H1 (cell line): ENCODE measurements at regions not wholly inside any gene's neighbourhood (a gene's known extent, or its start where the extent isn't known, plus 50 kb on each side); places are given as distances from the start of the nearest gene placed in this dataset.

Experiments used
- CTCF ChIA-PET: fragments of 300-600 bp; sonication (Branson Sonifier 250); formaldehyde crosslinking; loops from one replicate; lab custom pipeline; 2021; ENCODE audit not compliant: partially characterized antibody; lab: Charles Lee
- POLR2A ChIA-PET: fragments of 300-600 bp; sonication (Branson Sonifier 250); formaldehyde crosslinking; loops from one replicate; lab custom pipeline; 2021; ENCODE audit warnings: inconsistent platforms; ENCODE audit not compliant: partially characterized antibody; lab: Charles Lee
- DNase-seq, 2 experiments: peaks; one replicate each; pipeline versions ENCODE4 v3.0.0 to v3.0.0-alpha.2; 2010 to 2022; ENCODE audit warnings: low spot score in 2 of 2, low read depth in 1 of 2, mixed read lengths in 1 of 2
- FAIRE-seq: peaks from 2 replicates; lab custom pipeline; 2011; peaks lifted over from hg19 to GRCh38; lab: Jason Lieb, UNC
- H2AFZ ChIP-seq: 2 replicates; pipeline ENCODE4 v1.8.1; 2012; ENCODE audit warnings: low read length, inconsistent platforms
- H2AK5ac ChIP-seq: 2 replicates; pipeline ENCODE4 v1.6.1; 2013; ENCODE audit warnings: low read depth, low read length
- H2BK120ac ChIP-seq: replicated peaks from 2 replicates; pipeline ENCODE3; 2013; ENCODE audit warnings: low read depth, low read length, inconsistent platforms
- H2BK12ac ChIP-seq: 2 replicates; pipeline ENCODE4 v1.6.1; 2013; ENCODE audit warnings: low read depth, low read length
- H2BK15ac ChIP-seq: 2 replicates; pipeline ENCODE4 v1.6.1; 2013; ENCODE audit warnings: low read length
- H2BK20ac ChIP-seq: 2 replicates; pipeline ENCODE4 v1.6.1; 2013; ENCODE audit warnings: low read length
- H2BK5ac ChIP-seq: 2 replicates; pipeline ENCODE4 v1.6.1; 2013; ENCODE audit warnings: low read depth, low read length
- H3K14ac ChIP-seq: 2 replicates; pipeline ENCODE4 v1.6.1; 2013; ENCODE audit warnings: inconsistent platforms; ENCODE audit not compliant: insufficient read length
- H3K18ac ChIP-seq: 2 replicates; pipeline ENCODE4 v1.6.1; 2013; ENCODE audit warnings: low read length; ENCODE audit errors: extremely low read depth
- H3K23ac ChIP-seq: 2 replicates; pipeline ENCODE4 v1.6.1; 2013; ENCODE audit warnings: inconsistent platforms; ENCODE audit not compliant: insufficient read length
- H3K23me2 ChIP-seq: 2 replicates; pipeline ENCODE4 v1.6.1; 2013; ENCODE audit warnings: low read depth, low read length
- H3K27ac ChIP-seq: 2 replicates; pipeline ENCODE4 v1.6.1; 2011; ENCODE audit warnings: low read depth, low read length, inconsistent platforms
- H3K27me3 ChIP-seq, 4 experiments: replicated peaks in 1 of 4; 1 replicate in 1 of 4; 2 replicates in 3 of 4; pipeline versions ENCODE4 v1.6.1 to v1.8.1; 2011 to 2013; ENCODE audit warnings: low read length in 3 of 4, mild to moderate bottlenecking in 3 of 4, inconsistent platforms in 2 of 4, mixed read lengths in 2 of 4, moderate library complexity in 1 of 4; ENCODE audit not compliant: control insufficient read depth in 3 of 4, insufficient read depth in 3 of 4; ENCODE audit errors: extremely low read depth in 1 of 4
- H3K36me3 ChIP-seq, 4 experiments: 2 replicates each; pipeline versions ENCODE4 v1.6.1 to v1.8.1; 2011 to 2013; ENCODE audit warnings: mild to moderate bottlenecking in 4 of 4, low read length in 3 of 4, moderate library complexity in 2 of 4, control low read depth in 1 of 4, inconsistent platforms in 1 of 4; ENCODE audit not compliant: insufficient read depth in 4 of 4, control insufficient read depth in 2 of 4
- H3K4ac ChIP-seq: replicated peaks from 2 replicates; pipeline ENCODE3; 2013; ENCODE audit warnings: low read length, low read depth, mixed read lengths, inconsistent platforms; ENCODE audit not compliant: insufficient read length
- H3K4me1 ChIP-seq, 4 experiments: replicated peaks in 1 of 4; 1 replicate in 1 of 4; 2 replicates in 3 of 4; pipeline versions ENCODE4 v1.6.1 to v1.8.1; 2011 to 2013; ENCODE audit warnings: low read length in 3 of 4, inconsistent platforms in 2 of 4, mixed read lengths in 1 of 4; ENCODE audit not compliant: insufficient read depth in 4 of 4, control insufficient read depth in 3 of 4
- H3K4me2 ChIP-seq, 2 experiments: 2 replicates each; pipeline versions ENCODE4 v1.6.1 to v1.8.1; 2011 to 2013; ENCODE audit warnings: low read depth in 2 of 2, low read length in 2 of 2, control low read depth in 1 of 2, inconsistent platforms in 1 of 2, mild to moderate bottlenecking in 1 of 2; ENCODE audit not compliant: insufficient read depth in 1 of 2
- H3K4me3 ChIP-seq, 4 experiments: fragments of 200-600, 300-600 bp in 1 of 4; sonication (generic), shearing (Covaris generic), sonication (Bioruptor Twin) in 1 of 4; 2 replicates each; pipeline versions ENCODE4 v1.5.1 to v1.8.1; 2011 to 2016; ENCODE audit warnings: low read length in 4 of 4, low read depth in 3 of 4, control low read depth in 2 of 4, inconsistent platforms in 2 of 4, mild to moderate bottlenecking in 2 of 4, mixed read lengths in 1 of 4, moderate library complexity in 1 of 4; ENCODE audit not compliant: insufficient read depth in 2 of 4; ENCODE audit errors: extremely low read depth in 1 of 4
- H3K56ac ChIP-seq: replicated peaks from 2 replicates; pipeline ENCODE3; 2013; ENCODE audit warnings: low read depth, mild to moderate bottlenecking, mixed read lengths, low read length, inconsistent platforms; ENCODE audit not compliant: insufficient read length
- H3K79me1 ChIP-seq: 2 replicates; pipeline ENCODE4 v1.6.1; 2013; ENCODE audit warnings: low read depth, low read length, control low read depth
- H3K79me2 ChIP-seq, 2 experiments: 2 replicates each; pipeline versions ENCODE4 v1.6.1 to v1.8.1; 2012 to 2013; ENCODE audit warnings: low read length in 2 of 2, mild to moderate bottlenecking in 2 of 2, inconsistent platforms in 1 of 2; ENCODE audit not compliant: insufficient read depth in 2 of 2, control insufficient read depth in 1 of 2
- H3K9ac ChIP-seq, 4 experiments: replicated peaks in 1 of 4; 1 replicate in 1 of 4; 2 replicates in 3 of 4; pipeline versions ENCODE4 v1.6.1 to v1.8.1; 2011 to 2013; ENCODE audit warnings: low read depth in 3 of 4, low read length in 3 of 4, control low read depth in 2 of 4, mild to moderate bottlenecking in 2 of 4, moderate library complexity in 2 of 4, inconsistent platforms in 1 of 4; ENCODE audit errors: extremely low read depth in 1 of 4
- H3K9me3 ChIP-seq, 2 experiments: 2 replicates each; pipeline versions ENCODE4 v1.6.1 to v1.8.1; 2012 to 2013; ENCODE audit warnings: mild to moderate bottlenecking in 2 of 2, moderate library complexity in 2 of 2, control low read depth in 1 of 2, inconsistent platforms in 1 of 2, low read depth in 1 of 2, low read length in 1 of 2, mixed read lengths in 1 of 2; ENCODE audit not compliant: insufficient read depth in 2 of 2
- H4K20me1 ChIP-seq, 2 experiments: replicated peaks in 1 of 2; 2 replicates each; pipeline versions ENCODE3 to v1.8.1; 2011 to 2013; ENCODE audit warnings: inconsistent platforms in 2 of 2, low read length in 2 of 2, mild to moderate bottlenecking in 1 of 2; ENCODE audit not compliant: insufficient read depth in 2 of 2, control insufficient read depth in 1 of 2
- H4K5ac ChIP-seq: 2 replicates; pipeline ENCODE4 v1.6.1; 2013; ENCODE audit warnings: low read length, low read depth, mixed read lengths, inconsistent platforms; ENCODE audit not compliant: insufficient read length
- H4K8ac ChIP-seq: 2 replicates; pipeline ENCODE4 v1.8.0; 2013; ENCODE audit warnings: mild to moderate bottlenecking, moderate library complexity, low read length, inconsistent platforms; ENCODE audit not compliant: insufficient read depth; ENCODE audit errors: extremely low read depth
- H4K91ac ChIP-seq: replicated peaks from 2 replicates; pipeline ENCODE3; 2013; ENCODE audit warnings: low read length, mixed read lengths, inconsistent platforms; ENCODE audit not compliant: insufficient read length
- CEBPB ChIP-seq: IDR thresholded peaks from 2 replicates; pipeline ENCODE4 v1.6.1; 2012; ENCODE audit warnings: low read depth, low read length
- EGR1 ChIP-seq: IDR thresholded peaks from 2 replicates; pipeline ENCODE4 v1.6.1; 2011; ENCODE audit warnings: low read depth, low read length, borderline replicate concordance
- FOSL1 ChIP-seq: IDR thresholded peaks from 2 replicates; pipeline ENCODE4 v1.6.1; 2011; ENCODE audit warnings: mild to moderate bottlenecking, low read depth, low read length, moderate library complexity; ENCODE audit not compliant: insufficient read depth
- KDM1A ChIP-seq: fragments of 200-600, 300-600 bp; sonication (generic); IDR thresholded peaks from 2 replicates; pipeline ENCODE4 v1.7.1; 2016; ENCODE audit warnings: mild to moderate bottlenecking, low read length, borderline replicate concordance
- POLR2A ChIP-seq, 2 experiments: IDR thresholded peaks; 1 replicate in 1 of 2; 2 replicates in 1 of 2; pipeline ENCODE4 v1.6.1; 2011; ENCODE audit warnings: low read depth in 2 of 2, low read length in 2 of 2, mild to moderate bottlenecking in 2 of 2; ENCODE audit errors: control extremely low read depth in 1 of 2
- POLR2AphosphoS5 ChIP-seq: IDR thresholded peaks from 2 replicates; pipeline ENCODE4 v1.6.1; 2011; ENCODE audit warnings: low read depth, low read length
- RXRA ChIP-seq: IDR thresholded peaks from 2 replicates; pipeline ENCODE4 v1.6.1; 2011; ENCODE audit warnings: low read depth, mild to moderate bottlenecking, low read length, moderate library complexity; ENCODE audit not compliant: insufficient read depth
- SP1 ChIP-seq: IDR thresholded peaks from 2 replicates; pipeline ENCODE4 v1.6.1; 2011; ENCODE audit warnings: low read depth, low read length
- SUZ12 ChIP-seq: fragments of 200-600 bp; sonication (generic); IDR thresholded peaks from 2 replicates; pipeline ENCODE4 v1.6.1; 2012; ENCODE audit warnings: mild to moderate bottlenecking, inconsistent platforms, low read length, moderate library complexity, mixed read lengths
- TBP ChIP-seq: IDR thresholded peaks from 2 replicates; pipeline ENCODE4 v1.6.1; 2011; ENCODE audit warnings: low read depth, low read length, improper control_type of control experiment
- WGBS, 2 experiments: shearing (Covaris generic) in 1 of 2; methylation state at CpG; one replicate each; pipeline versions ENCODE4 v1.1.6 to v1.1.7; 2013 to 2015; ENCODE audit warnings: low lambda C conversion rate in 2 of 2, mixed read lengths in 2 of 2, inconsistent platforms in 1 of 2, low coverage in 1 of 2, missing lambda C conversion rate in 1 of 2; ENCODE audit not compliant: insufficient replicate concordance in 2 of 2, insufficient coverage in 1 of 2, insufficient read length in 1 of 2; ENCODE audit errors: extremely low coverage in 1 of 2, missing lambda C conversion rate in 1 of 2; 5-methylcytosine and 5-hydroxymethylcytosine counted together

- no peak overlapping the region for H2BK20ac ChIP-seq
- no peak for DNase-seq
- H3K4me1 ChIP-seq = no peaks in the 10 kb centered on the region
- H3K23ac ChIP-seq = no peak overlapping the region
- H4K20me1 ChIP-seq = no peaks in the 10 kb centered on the region
- H3K18ac ChIP-seq = no peak overlapping the region
- no peak overlapping the region for H3K4ac ChIP-seq
- H3K4me2 ChIP-seq = no peak overlapping the region
- no peak overlapping the region for H2BK12ac ChIP-seq
- WGBS, 2 experiments = 77% methylated on average over 2 of the region's 2 CpGs; no CpG with 5 or more reads in 1 of the 2 experiments
- H4K8ac ChIP-seq = no peak overlapping the region
- H2AK5ac ChIP-seq = no peak overlapping the region
- ChIA-PET POLR2A (interaction anchor here (1.0 kb wide), 1 partner anchor 8 kb away, joined by 3 read pairs; no protein-coding TSS in a partner anchor), CTCF (interaction anchor here (1.5 to 5.1 kb wide), 3 partner anchors 8 to 647 kb away, joined by 5 to 63 read pairs (median 24); no protein-coding TSS in a partner anchor)
- no peaks in the 10 kb centered on the region for H3K79me2 ChIP-seq
- no peak overlapping the region for H3K4me3 ChIP-seq
- no peak overlapping the region for H3K27ac ChIP-seq
- H2BK120ac ChIP-seq = no peak overlapping the region
- H3K27me3 ChIP-seq = peaks cover 0 to 1% (median 0%) of the 10 kb centered on the region in 4 experiments; a peak in 1 of 7 replicates
- no peak overlapping the region for H3K9ac ChIP-seq
- no peak overlapping the region for H4K5ac ChIP-seq
- no peaks in the 10 kb centered on the region; the same call in 1 of the 2 replicates for H3K79me1 ChIP-seq
- H2BK5ac ChIP-seq = no peak overlapping the region
- no peak overlapping the region for H4K91ac ChIP-seq
- H2AFZ ChIP-seq = no peak overlapping the region
- no peak for FAIRE-seq
- no peaks in the 10 kb centered on the region for H3K23me2 ChIP-seq
- H3K56ac ChIP-seq = no peak overlapping the region
- no peaks in the 10 kb centered on the region for H3K36me3 ChIP-seq
- H3K9me3 ChIP-seq = no peaks in the 10 kb centered on the region
- TF ChIP-seq FOSL1 = no peak
- TF ChIP-seq POLR2AphosphoS5 = no peak
- no peak for TF ChIP-seq TBP
- no peak for TF ChIP-seq SP1
- no peak for TF ChIP-seq POLR2A (IDR thresholded peaks at IDR 0.05; ENCODE audit: control extremely low read depth in 1 of 2, low read depth in 2 of 2, low read length in 2 of 2)
- TF ChIP-seq RXRA = no peak
- no peak for TF ChIP-seq CEBPB
- no peak for TF ChIP-seq KDM1A
- TF ChIP-seq SUZ12 = no peak
- TF ChIP-seq EGR1 = no peak
- no peak overlapping the region for H2BK15ac ChIP-seq
- H3K14ac ChIP-seq = no peak overlapping the region
These were observed 111.2 kb upstream of the SNX19 start for GRCh38 chr11:131027491-131027890.
